ENCODE measurements at regions not wholly inside any gene's neighbourhood (a gene's known extent, or its start where the extent isn't known, plus 50 kb on each side); places are given as distances from the start of the nearest gene placed in this dataset.

GRCh38 chr2:103815731-103816130 lies 1038.2 kb upstream of the POU3F3 start:
- no peak for ATAC-seq (ENCODE audit: insufficient read depth, low read depth)
- Histone ChIP-seq H3K4me1 (ENCODE audit: insufficient read depth, low read length) (no peaks in the 10 kb centered on the region), H4K20me1 (ENCODE audit: insufficient read depth, low read length) (no peaks in the 10 kb centered on the region), H3K4me3 (ENCODE audit: low read depth in 1 of 2, low read length in 2 of 2) (no peak overlapping the region), H3K27ac (ENCODE audit: low read length) (no peak overlapping the region), H3K79me2 (ENCODE audit: insufficient read depth, low read length) (no peaks in the 10 kb centered on the region), H3K9ac (ENCODE audit: low read depth, low read length) (no peak overlapping the region), H3K27me3 (ENCODE audit: insufficient read depth, low read length, poor library complexity) (no peaks in the 10 kb centered on the region), H2AFZ (ENCODE audit: low read depth, low read length) (no peak overlapping the region), H3K9me3 (ENCODE audit: insufficient read depth, low read length, severe bottlenecking) (no peaks in the 10 kb centered on the region), H3K4me2 (ENCODE audit: insufficient read depth, low read length) (no peak overlapping the region), H3K36me3 (ENCODE audit: insufficient read depth, low read length) (no peaks in the 10 kb centered on the region)
- DNase-seq = no peak
- TF ChIP-seq EZH2 (IDR thresholded peaks at IDR 0.05; ENCODE audit: borderline replicate concordance, low read depth, low read length, severe bottlenecking) (no peak), CTCF (IDR thresholded peaks at IDR 0.05; ENCODE audit: borderline replicate concordance, extremely low read depth, low read length, poor library complexity, severe bottlenecking) (no peak)

- no peaks in the 10 kb centered on the region for H3K9me3 ChIP-seq (ENCODE audit: insufficient read depth, low read length, severe bottlenecking)
- TF ChIP-seq EZH2 (IDR thresholded peaks at IDR 0.05; ENCODE audit: borderline replicate concordance, low read depth, low read length, severe bottlenecking) = no peak
- no peak for TF ChIP-seq CTCF (IDR thresholded peaks at IDR 0.05; ENCODE audit: borderline replicate concordance, extremely low read depth, low read length, poor library complexity, severe bottlenecking)
- DNase-seq = no peak
- no peak overlapping the region for H3K4me3 ChIP-seq (ENCODE audit: low read depth in 1 of 2, low read length in 2 of 2)
- no peaks in the 10 kb centered on the region for H3K4me1 ChIP-seq (ENCODE audit: insufficient read depth, low read length)
- no peak overlapping the region for H2AFZ ChIP-seq (ENCODE audit: low read depth, low read length)
- H3K4me2 ChIP-seq (ENCODE audit: insufficient read depth, low read length) = no peak overlapping the region
- H3K79me2 ChIP-seq (ENCODE audit: insufficient read depth, low read length) = no peaks in the 10 kb centered on the region
- H3K27ac ChIP-seq (ENCODE audit: low read length) = no peak overlapping the region
- no peaks in the 10 kb centered on the region for H3K27me3 ChIP-seq (ENCODE audit: insufficient read depth, low read length, poor library complexity)
- H3K36me3 ChIP-seq (ENCODE audit: insufficient read depth, low read length) = no peaks in the 10 kb centered on the region
- no peak for ATAC-seq (ENCODE audit: insufficient read depth, low read depth)
- H4K20me1 ChIP-seq (ENCODE audit: insufficient read depth, low read length) = no peaks in the 10 kb centered on the region
- no peak overlapping the region for H3K9ac ChIP-seq (ENCODE audit: low read depth, low read length)
Observed at GRCh38 chr2:103817746-103818145, 1036.2 kb upstream of the POU3F3 start.

GRCh38 chr2:103818176-103818575 lies 1035.7 kb upstream of the POU3F3 start:
- DNase-seq (no peak), ATAC-seq (ENCODE audit: insufficient read depth, low read depth) (no peak)
- H3K9me3 ChIP-seq (ENCODE audit: insufficient read depth, low read length, severe bottlenecking) = no peaks in the 10 kb centered on the region
- no peaks in the 10 kb centered on the region for H3K4me1 ChIP-seq (ENCODE audit: insufficient read depth, low read length)
- TF ChIP-seq CTCF (IDR thresholded peaks at IDR 0.05; ENCODE audit: borderline replicate concordance, extremely low read depth, low read length, poor library complexity, severe bottlenecking) = no peak
- no peak for TF ChIP-seq EZH2 (IDR thresholded peaks at IDR 0.05; ENCODE audit: borderline replicate concordance, low read depth, low read length, severe bottlenecking)
- no peaks in the 10 kb centered on the region for H3K36me3 ChIP-seq (ENCODE audit: insufficient read depth, low read length)
- no peak overlapping the region for H2AFZ ChIP-seq (ENCODE audit: low read depth, low read length)
- H4K20me1 ChIP-seq (ENCODE audit: insufficient read depth, low read length) = no peaks in the 10 kb centered on the region
- H3K4me2 ChIP-seq (ENCODE audit: insufficient read depth, low read length) = no peak overlapping the region
- H3K4me3 ChIP-seq (ENCODE audit: low read depth in 1 of 2, low read length in 2 of 2) = no peak overlapping the region
- H3K79me2 ChIP-seq (ENCODE audit: insufficient read depth, low read length) = no peaks in the 10 kb centered on the region
- no peaks in the 10 kb centered on the region for H3K27me3 ChIP-seq (ENCODE audit: insufficient read depth, low read length, poor library complexity)
- H3K27ac ChIP-seq (ENCODE audit: low read length) = no peak overlapping the region
- H3K9ac ChIP-seq (ENCODE audit: low read depth, low read length) = no peak overlapping the region

- Histone ChIP-seq H3K27me3 (ENCODE audit: insufficient read depth, low read length, poor library complexity) (no peaks in the 10 kb centered on the region), H3K4me3 (ENCODE audit: low read depth in 1 of 2, low read length in 2 of 2) (no peak overlapping the region), H2AFZ (ENCODE audit: low read depth, low read length) (no peak overlapping the region), H3K79me2 (ENCODE audit: insufficient read depth, low read length) (no peaks in the 10 kb centered on the region), H3K36me3 (ENCODE audit: insufficient read depth, low read length) (no peaks in the 10 kb centered on the region), H3K4me1 (ENCODE audit: insufficient read depth, low read length) (no peaks in the 10 kb centered on the region), H3K9me3 (ENCODE audit: insufficient read depth, low read length, severe bottlenecking) (no peaks in the 10 kb centered on the region), H4K20me1 (ENCODE audit: insufficient read depth, low read length) (no peaks in the 10 kb centered on the region), H3K27ac (ENCODE audit: low read length) (no peak overlapping the region), H3K4me2 (ENCODE audit: insufficient read depth, low read length) (no peak overlapping the region), H3K9ac (ENCODE audit: low read depth, low read length) (no peak overlapping the region)
- DNase-seq = no peak
- TF ChIP-seq CTCF (IDR thresholded peaks at IDR 0.05; ENCODE audit: borderline replicate concordance, extremely low read depth, low read length, poor library complexity, severe bottlenecking) = no peak
- no peak for TF ChIP-seq EZH2 (IDR thresholded peaks at IDR 0.05; ENCODE audit: borderline replicate concordance, low read depth, low read length, severe bottlenecking)
- ATAC-seq (ENCODE audit: insufficient read depth, low read depth) = no peak
Observed at GRCh38 chr2:103819599-103819998, 1034.3 kb upstream of the POU3F3 start.
